K562 (cell line): ENCODE measurements at regions not wholly inside any gene's neighbourhood (a gene's known extent, or its start where the extent isn't known, plus 50 kb on each side); places are given as distances from the start of the nearest gene placed in this dataset.

ENCODE experiments used
- CTCF ChIP-seq, 3 experiments: IDR thresholded peaks in 2 of 3; conservative IDR thresholded peaks in 1 of 3; 2 replicates each; pipeline ENCODE4 v1.5.1; 2011 to 2012; ENCODE audit warnings: low read length in 3 of 3, mild to moderate bottlenecking in 3 of 3, control low read depth in 2 of 3, improper control_type of control experiment in 1 of 3, inconsistent platforms in 1 of 3, low read depth in 1 of 3, mixed read lengths in 1 of 3, moderate library complexity in 1 of 3; ENCODE audit not compliant: insufficient read depth in 2 of 3
- ERF ChIP-seq: fragments of 450-650 bp; formaldehyde crosslinking; IDR thresholded peaks from 2 replicates; pipeline ENCODE4 v1.4.0; 2020; ENCODE audit warnings: mild to moderate bottlenecking, mixed read lengths
- ESRRB ChIP-seq: fragments of 250-450 bp; sonication (Bioruptor Pico); IDR thresholded peaks from 2 replicates; pipeline ENCODE4 v1.5.0; 2020; ENCODE audit warnings: mild to moderate bottlenecking, moderate library complexity, borderline replicate concordance
- HES1 ChIP-seq: fragments of 450-650 bp; IDR thresholded peaks from 2 replicates; pipeline ENCODE4 v1.6.1; 2016; ENCODE audit warnings: low read depth, mild to moderate bottlenecking, moderate library complexity
- TAL1 ChIP-seq: fragments of 450-650 bp; IDR thresholded peaks from 2 replicates; pipeline ENCODE4 v1.6.1; 2016; ENCODE audit warnings: mild to moderate bottlenecking
- UBTF ChIP-seq, 2 experiments: IDR thresholded peaks; 2 replicates each; pipeline ENCODE4 v1.6.1; 2012; ENCODE audit warnings: improper control_type of control experiment in 2 of 2, low read depth in 2 of 2, low read length in 2 of 2, borderline replicate concordance in 1 of 2
- ZBTB40 ChIP-seq, 2 experiments: fragments of 450-650 bp in 1 of 2; sonication (generic) in 1 of 2; formaldehyde crosslinking in 1 of 2; IDR thresholded peaks; 2 replicates each; pipeline versions ENCODE4 v1.7.1 to v1.9.0; 2016 to 2022; ENCODE audit warnings: inconsistent platforms in 1 of 2, mild to moderate bottlenecking in 1 of 2, missing genetic modification reagents in 1 of 2
- ZNF717 ChIP-seq: fragments of 250-450 bp; sonication (Bioruptor Pico); IDR thresholded peaks from 2 replicates; pipeline ENCODE4 v1.5.0; 2021

GRCh38 chr7:142597547-142597946 is 151.7 kb upstream of the PRSS1 start:
- TF ChIP-seq ESRRB (CRISPR knock-in tag) (no peak), ZNF717 (no peak), UBTF (IDR thresholded peaks at IDR 0.05; ENCODE audit: borderline replicate concordance in 1 of 2, low read depth in 2 of 2, low read length in 2 of 2) (no peak), ERF (no peak), HES1 (no peak), CTCF (IDR thresholded peaks at IDR 0.05 in 2 of 3, conservative IDR thresholded peaks at IDR 0.05 in 1 of 3; ENCODE audit: insufficient read depth in 2 of 3, low read depth in 1 of 3, low read length in 3 of 3) (no peak), ZBTB40 (IDR thresholded peaks at IDR 0.05) (no peak), ZBTB40 (CRISPR knock-in tag; IDR thresholded peaks at IDR 0.05) (no peak), TAL1 (no peak)
